H1 (cell line): ENCODE measurements at regions not wholly inside any gene's neighbourhood (a gene's known extent, or its start where the extent isn't known, plus 50 kb on each side); places are given as distances from the start of the nearest gene placed in this dataset.

Experiments used
- CTCF ChIA-PET: fragments of 300-600 bp; sonication (Branson Sonifier 250); formaldehyde crosslinking; loops from one replicate; lab custom pipeline; 2021; ENCODE audit not compliant: partially characterized antibody; lab: Charles Lee
- POLR2A ChIA-PET: fragments of 300-600 bp; sonication (Branson Sonifier 250); formaldehyde crosslinking; loops from one replicate; lab custom pipeline; 2021; ENCODE audit warnings: inconsistent platforms; ENCODE audit not compliant: partially characterized antibody; lab: Charles Lee
- DNase-seq, 2 experiments: peaks; one replicate each; pipeline versions ENCODE4 v3.0.0 to v3.0.0-alpha.2; 2010 to 2022; ENCODE audit warnings: low spot score in 2 of 2, low read depth in 1 of 2, mixed read lengths in 1 of 2
- FAIRE-seq: peaks from 2 replicates; lab custom pipeline; 2011; peaks lifted over from hg19 to GRCh38; lab: Jason Lieb, UNC
- H2AFZ ChIP-seq: 2 replicates; pipeline ENCODE4 v1.8.1; 2012; ENCODE audit warnings: low read length, inconsistent platforms
- H2AK5ac ChIP-seq: 2 replicates; pipeline ENCODE4 v1.6.1; 2013; ENCODE audit warnings: low read depth, low read length
- H2BK120ac ChIP-seq: replicated peaks from 2 replicates; pipeline ENCODE3; 2013; ENCODE audit warnings: low read depth, low read length, inconsistent platforms
- H2BK12ac ChIP-seq: 2 replicates; pipeline ENCODE4 v1.6.1; 2013; ENCODE audit warnings: low read depth, low read length
- H2BK15ac ChIP-seq: 2 replicates; pipeline ENCODE4 v1.6.1; 2013; ENCODE audit warnings: low read length
- H2BK20ac ChIP-seq: 2 replicates; pipeline ENCODE4 v1.6.1; 2013; ENCODE audit warnings: low read length
- H2BK5ac ChIP-seq: 2 replicates; pipeline ENCODE4 v1.6.1; 2013; ENCODE audit warnings: low read depth, low read length
- H3K14ac ChIP-seq: 2 replicates; pipeline ENCODE4 v1.6.1; 2013; ENCODE audit warnings: inconsistent platforms; ENCODE audit not compliant: insufficient read length
- H3K18ac ChIP-seq: 2 replicates; pipeline ENCODE4 v1.6.1; 2013; ENCODE audit warnings: low read length; ENCODE audit errors: extremely low read depth
- H3K23ac ChIP-seq: 2 replicates; pipeline ENCODE4 v1.6.1; 2013; ENCODE audit warnings: inconsistent platforms; ENCODE audit not compliant: insufficient read length
- H3K23me2 ChIP-seq: 2 replicates; pipeline ENCODE4 v1.6.1; 2013; ENCODE audit warnings: low read depth, low read length
- H3K27ac ChIP-seq: 2 replicates; pipeline ENCODE4 v1.6.1; 2011; ENCODE audit warnings: low read depth, low read length, inconsistent platforms
- H3K27me3 ChIP-seq, 4 experiments: replicated peaks in 1 of 4; 1 replicate in 1 of 4; 2 replicates in 3 of 4; pipeline versions ENCODE4 v1.6.1 to v1.8.1; 2011 to 2013; ENCODE audit warnings: low read length in 3 of 4, mild to moderate bottlenecking in 3 of 4, inconsistent platforms in 2 of 4, mixed read lengths in 2 of 4, moderate library complexity in 1 of 4; ENCODE audit not compliant: control insufficient read depth in 3 of 4, insufficient read depth in 3 of 4; ENCODE audit errors: extremely low read depth in 1 of 4
- H3K36me3 ChIP-seq, 4 experiments: 2 replicates each; pipeline versions ENCODE4 v1.6.1 to v1.8.1; 2011 to 2013; ENCODE audit warnings: mild to moderate bottlenecking in 4 of 4, low read length in 3 of 4, moderate library complexity in 2 of 4, control low read depth in 1 of 4, inconsistent platforms in 1 of 4; ENCODE audit not compliant: insufficient read depth in 4 of 4, control insufficient read depth in 2 of 4
- H3K4ac ChIP-seq: replicated peaks from 2 replicates; pipeline ENCODE3; 2013; ENCODE audit warnings: low read length, low read depth, mixed read lengths, inconsistent platforms; ENCODE audit not compliant: insufficient read length
- H3K4me1 ChIP-seq, 4 experiments: replicated peaks in 1 of 4; 1 replicate in 1 of 4; 2 replicates in 3 of 4; pipeline versions ENCODE4 v1.6.1 to v1.8.1; 2011 to 2013; ENCODE audit warnings: low read length in 3 of 4, inconsistent platforms in 2 of 4, mixed read lengths in 1 of 4; ENCODE audit not compliant: insufficient read depth in 4 of 4, control insufficient read depth in 3 of 4
- H3K4me2 ChIP-seq, 2 experiments: 2 replicates each; pipeline versions ENCODE4 v1.6.1 to v1.8.1; 2011 to 2013; ENCODE audit warnings: low read depth in 2 of 2, low read length in 2 of 2, control low read depth in 1 of 2, inconsistent platforms in 1 of 2, mild to moderate bottlenecking in 1 of 2; ENCODE audit not compliant: insufficient read depth in 1 of 2
- H3K4me3 ChIP-seq, 4 experiments: fragments of 200-600, 300-600 bp in 1 of 4; sonication (generic), shearing (Covaris generic), sonication (Bioruptor Twin) in 1 of 4; 2 replicates each; pipeline versions ENCODE4 v1.5.1 to v1.8.1; 2011 to 2016; ENCODE audit warnings: low read length in 4 of 4, low read depth in 3 of 4, control low read depth in 2 of 4, inconsistent platforms in 2 of 4, mild to moderate bottlenecking in 2 of 4, mixed read lengths in 1 of 4, moderate library complexity in 1 of 4; ENCODE audit not compliant: insufficient read depth in 2 of 4; ENCODE audit errors: extremely low read depth in 1 of 4
- H3K56ac ChIP-seq: replicated peaks from 2 replicates; pipeline ENCODE3; 2013; ENCODE audit warnings: low read depth, mild to moderate bottlenecking, mixed read lengths, low read length, inconsistent platforms; ENCODE audit not compliant: insufficient read length
- H3K79me1 ChIP-seq: 2 replicates; pipeline ENCODE4 v1.6.1; 2013; ENCODE audit warnings: low read depth, low read length, control low read depth
- H3K79me2 ChIP-seq, 2 experiments: 2 replicates each; pipeline versions ENCODE4 v1.6.1 to v1.8.1; 2012 to 2013; ENCODE audit warnings: low read length in 2 of 2, mild to moderate bottlenecking in 2 of 2, inconsistent platforms in 1 of 2; ENCODE audit not compliant: insufficient read depth in 2 of 2, control insufficient read depth in 1 of 2
- H3K9ac ChIP-seq, 4 experiments: replicated peaks in 1 of 4; 1 replicate in 1 of 4; 2 replicates in 3 of 4; pipeline versions ENCODE4 v1.6.1 to v1.8.1; 2011 to 2013; ENCODE audit warnings: low read depth in 3 of 4, low read length in 3 of 4, control low read depth in 2 of 4, mild to moderate bottlenecking in 2 of 4, moderate library complexity in 2 of 4, inconsistent platforms in 1 of 4; ENCODE audit errors: extremely low read depth in 1 of 4
- H3K9me3 ChIP-seq, 2 experiments: 2 replicates each; pipeline versions ENCODE4 v1.6.1 to v1.8.1; 2012 to 2013; ENCODE audit warnings: mild to moderate bottlenecking in 2 of 2, moderate library complexity in 2 of 2, control low read depth in 1 of 2, inconsistent platforms in 1 of 2, low read depth in 1 of 2, low read length in 1 of 2, mixed read lengths in 1 of 2; ENCODE audit not compliant: insufficient read depth in 2 of 2
- H4K20me1 ChIP-seq, 2 experiments: replicated peaks in 1 of 2; 2 replicates each; pipeline versions ENCODE3 to v1.8.1; 2011 to 2013; ENCODE audit warnings: inconsistent platforms in 2 of 2, low read length in 2 of 2, mild to moderate bottlenecking in 1 of 2; ENCODE audit not compliant: insufficient read depth in 2 of 2, control insufficient read depth in 1 of 2
- H4K5ac ChIP-seq: 2 replicates; pipeline ENCODE4 v1.6.1; 2013; ENCODE audit warnings: low read length, low read depth, mixed read lengths, inconsistent platforms; ENCODE audit not compliant: insufficient read length
- H4K8ac ChIP-seq: 2 replicates; pipeline ENCODE4 v1.8.0; 2013; ENCODE audit warnings: mild to moderate bottlenecking, moderate library complexity, low read length, inconsistent platforms; ENCODE audit not compliant: insufficient read depth; ENCODE audit errors: extremely low read depth
- H4K91ac ChIP-seq: replicated peaks from 2 replicates; pipeline ENCODE3; 2013; ENCODE audit warnings: low read length, mixed read lengths, inconsistent platforms; ENCODE audit not compliant: insufficient read length
- GABPA ChIP-seq: IDR thresholded peaks from 2 replicates; pipeline ENCODE4 v1.6.1; 2011; ENCODE audit warnings: mild to moderate bottlenecking, low read length, moderate library complexity, borderline replicate concordance; ENCODE audit not compliant: insufficient read depth
- PHF8 ChIP-seq: fragments of 200-600 bp; sonication (generic); conservative IDR thresholded peaks from 2 replicates; pipeline ENCODE4 v1.7.1; 2012; ENCODE audit warnings: low read depth, mild to moderate bottlenecking, inconsistent platforms, low read length, moderate library complexity
- RAD21 ChIP-seq, 2 experiments: IDR thresholded peaks in 1 of 2; conservative IDR thresholded peaks in 1 of 2; 2 replicates each; pipeline ENCODE4 v1.6.1; 2011; ENCODE audit warnings: low read depth in 2 of 2, low read length in 2 of 2, improper control_type of control experiment in 1 of 2, inconsistent platforms in 1 of 2, mild to moderate bottlenecking in 1 of 2, moderate library complexity in 1 of 2
- SRF ChIP-seq: IDR thresholded peaks from 2 replicates; pipeline ENCODE4 v1.6.1; 2011; ENCODE audit warnings: mild to moderate bottlenecking, low read depth, low read length, moderate library complexity
- TBP ChIP-seq: IDR thresholded peaks from 2 replicates; pipeline ENCODE4 v1.6.1; 2011; ENCODE audit warnings: low read depth, low read length, improper control_type of control experiment
- WGBS, 2 experiments: shearing (Covaris generic) in 1 of 2; methylation state at CpG; one replicate each; pipeline versions ENCODE4 v1.1.6 to v1.1.7; 2013 to 2015; ENCODE audit warnings: low lambda C conversion rate in 2 of 2, mixed read lengths in 2 of 2, inconsistent platforms in 1 of 2, low coverage in 1 of 2, missing lambda C conversion rate in 1 of 2; ENCODE audit not compliant: insufficient replicate concordance in 2 of 2, insufficient coverage in 1 of 2, insufficient read length in 1 of 2; ENCODE audit errors: extremely low coverage in 1 of 2, missing lambda C conversion rate in 1 of 2; 5-methylcytosine and 5-hydroxymethylcytosine counted together

DNA sequence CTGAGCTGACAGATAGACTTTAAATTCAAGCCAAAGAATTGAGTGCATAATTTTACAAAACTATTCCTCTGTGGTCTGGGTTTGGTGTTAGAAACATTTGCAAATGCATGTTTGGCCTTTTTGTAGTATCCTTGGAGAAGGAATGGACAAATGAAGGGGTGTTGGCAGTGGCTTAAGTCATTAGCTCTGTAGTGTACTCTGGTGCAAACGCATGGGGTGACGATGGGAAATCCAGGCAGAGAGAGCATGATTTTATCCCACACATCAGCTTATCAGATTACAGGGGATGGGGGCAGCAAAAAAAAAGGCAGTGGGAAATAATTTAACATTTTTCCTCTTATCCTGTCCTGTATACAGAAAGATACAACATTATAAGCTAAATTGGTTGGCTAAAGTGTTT, 320.6 kb downstream of the ZNF516 start:
- no peak for FAIRE-seq
- no peak overlapping the region for H2BK12ac ChIP-seq
- WGBS, 2 experiments, result 80% methylated on average over 2 of the region's 2 CpGs; no CpG with 5 or more reads in 1 of the 2 experiments

More for the DNA sequence above, 320.6 kb downstream of the ZNF516 start:
- H3K27ac ChIP-seq, result no peak overlapping the region
- H3K4me3 ChIP-seq, result no peak overlapping the region
- H3K36me3 ChIP-seq, result no peaks in the 10 kb centered on the region
- no peak overlapping the region for H2BK15ac ChIP-seq
- H2AFZ ChIP-seq, result no peak overlapping the region
- H2AK5ac ChIP-seq, result no peak overlapping the region
- H3K4me2 ChIP-seq, result no peak overlapping the region
- no peak for DNase-seq
- TF ChIP-seq TBP (no peak), SRF (no peak), GABPA (no peak), RAD21 (IDR thresholded peaks at IDR 0.05 in 1 of 2, conservative IDR thresholded peaks at IDR 0.05 in 1 of 2; ENCODE audit: low read depth in 2 of 2, low read length in 2 of 2) (no peak), PHF8 (no peak)
- TF ChIP-seq, all 59 proteins: peak for 0
- Histone ChIP-seq H4K8ac (no peak overlapping the region), H3K79me2 (no peaks in the 10 kb centered on the region), H3K9me3 (no peaks in the 10 kb centered on the region), H3K23ac (no peak overlapping the region), H2BK20ac (no peak overlapping the region), H3K23me2 (no peaks in the 10 kb centered on the region; the same call in 1 of the 2 replicates), H3K79me1 (no peaks in the 10 kb centered on the region), H3K27me3 (no peaks in the 10 kb centered on the region), H4K5ac (no peak overlapping the region), H3K4me1 (no peaks in the 10 kb centered on the region), H3K14ac (no peak overlapping the region), H2BK5ac (no peak overlapping the region), H3K18ac (no peak overlapping the region), H4K20me1 (no peaks in the 10 kb centered on the region), H3K56ac (no peak overlapping the region), H3K9ac (no peak overlapping the region), H2BK120ac (no peak overlapping the region), H4K91ac (no peak overlapping the region), H3K4ac (no peak overlapping the region)
- ChIA-PET CTCF (interaction anchor here (0.6 to 1.2 kb wide), 2 partner anchors 131 to 523 kb away, joined by 3 to 4 read pairs; no protein-coding TSS in a partner anchor), POLR2A (no interaction called here)
